ENCODE measurements at regions not wholly inside any gene's neighbourhood (a gene's known extent, or its start where the extent isn't known, plus 50 kb on each side); places are given as distances from the start of the nearest gene placed in this dataset.
A peak's percentile ranks its signal among the peaks of the same experiment; 100 is the strongest.
"Not testable (repeated sequence)": the region's sequence is repeated elsewhere in the genome, so short reads cannot be mapped to it uniquely, and the experiment has no call there.

DNA sequence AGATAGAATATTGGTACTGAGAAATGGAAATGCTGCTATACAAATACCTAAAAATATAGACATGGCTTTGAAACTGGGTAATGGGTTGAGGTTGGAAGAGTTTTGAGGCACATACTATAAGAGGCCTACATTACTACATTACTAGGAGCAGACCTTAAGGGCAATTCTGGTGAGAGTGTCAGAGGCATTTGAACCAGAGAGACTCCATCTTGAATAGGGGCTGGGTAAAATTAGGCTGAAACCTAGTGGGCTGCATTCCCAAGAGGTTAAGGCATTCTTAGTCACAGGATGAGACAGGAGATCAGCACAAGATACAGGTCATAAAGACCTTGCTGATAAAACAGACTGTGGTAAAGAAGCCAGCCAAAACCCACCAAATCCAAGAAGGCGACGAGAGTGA, 104.6 kb upstream of the ADRA1B start:
- DNase-seq (ENCODE audit: extremely low read depth in 1 of 11, low read depth in 9 of 11, low spot score in 4 of 11), result no peak

DNA sequence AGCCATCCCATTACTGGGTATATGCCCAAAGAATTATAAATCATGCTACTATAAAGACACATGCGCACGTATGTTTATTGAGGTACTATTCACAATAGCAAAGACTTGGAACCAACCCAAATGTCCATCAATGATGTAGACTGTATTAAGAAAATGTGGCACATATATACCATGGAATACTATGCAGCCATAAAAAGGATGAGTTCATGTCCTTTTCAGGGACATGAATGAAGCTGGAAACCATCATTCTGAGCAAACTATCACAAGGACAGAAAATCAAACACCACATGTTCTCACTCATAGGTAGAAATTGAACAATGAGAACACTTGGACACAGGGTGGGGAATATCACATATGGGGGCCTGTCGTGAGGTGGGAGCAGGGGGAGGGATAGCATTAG, 103.5 kb upstream of the ADRA1B start:
- not testable (repeated sequence) for DNase-seq (ENCODE audit: extremely low read depth in 1 of 11, low read depth in 9 of 11, low spot score in 4 of 11)

DNA sequence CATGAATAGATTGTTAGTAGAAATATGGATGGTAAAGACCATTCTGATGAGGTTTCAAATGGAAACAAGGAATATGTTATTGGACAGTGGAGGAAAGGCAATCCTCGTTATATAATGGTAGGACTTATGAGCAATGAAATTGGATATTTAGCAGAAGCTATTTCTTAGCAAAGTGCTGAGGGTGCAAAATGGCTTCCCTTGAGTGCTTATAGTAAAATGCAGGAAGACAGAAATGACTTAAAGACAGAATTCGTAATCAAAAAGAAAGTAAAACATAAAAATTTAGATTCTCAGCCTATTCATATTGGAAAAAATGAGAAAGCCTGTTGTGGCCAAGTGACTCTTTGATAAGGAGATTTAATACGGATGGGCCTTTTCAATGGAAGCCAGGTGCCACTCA, 102.1 kb upstream of the ADRA1B start:
- no peak for DNase-seq (ENCODE audit: extremely low read depth in 1 of 11, low read depth in 9 of 11, low spot score in 4 of 11)

DNA sequence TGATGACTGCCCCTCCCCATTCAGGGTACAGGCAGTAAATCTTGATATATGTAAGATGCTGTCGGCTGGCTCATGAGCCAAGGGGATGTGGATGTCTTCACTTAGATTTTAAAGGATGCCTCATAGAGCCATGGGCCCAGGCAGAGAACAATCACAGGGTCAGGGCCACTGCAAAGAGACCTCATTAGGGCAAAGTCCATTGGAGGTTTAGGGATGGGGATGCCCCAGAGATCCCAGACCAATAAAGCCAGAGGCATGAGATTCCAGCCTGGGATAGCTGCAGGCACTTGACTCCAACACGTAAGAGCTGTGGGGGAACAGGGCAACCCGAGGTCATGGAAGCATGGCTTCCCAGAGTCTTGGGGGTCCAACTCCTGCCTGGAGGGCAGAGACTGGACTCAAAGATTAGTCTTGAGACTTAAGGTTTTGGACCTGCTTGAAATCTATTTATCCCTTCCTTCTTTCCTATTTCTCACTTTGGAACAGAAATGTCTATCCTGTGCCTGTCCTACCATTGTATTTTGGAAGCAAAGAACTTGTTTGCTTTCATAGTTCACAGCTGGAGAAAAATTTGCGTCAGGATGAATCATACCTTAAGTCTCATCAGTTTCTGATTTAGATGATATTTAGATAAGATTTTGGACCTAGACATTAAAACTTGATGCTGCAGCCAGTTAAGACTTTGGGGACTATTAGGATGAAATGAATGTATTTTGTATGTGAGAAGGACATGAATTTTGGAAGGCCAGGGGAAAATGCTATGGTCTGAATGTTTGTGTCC, 101.3 kb upstream of the ADRA1B start:
- no peak for DNase-seq (ENCODE audit: extremely low read depth in 1 of 11, low read depth in 9 of 11, low spot score in 4 of 11)

DNA sequence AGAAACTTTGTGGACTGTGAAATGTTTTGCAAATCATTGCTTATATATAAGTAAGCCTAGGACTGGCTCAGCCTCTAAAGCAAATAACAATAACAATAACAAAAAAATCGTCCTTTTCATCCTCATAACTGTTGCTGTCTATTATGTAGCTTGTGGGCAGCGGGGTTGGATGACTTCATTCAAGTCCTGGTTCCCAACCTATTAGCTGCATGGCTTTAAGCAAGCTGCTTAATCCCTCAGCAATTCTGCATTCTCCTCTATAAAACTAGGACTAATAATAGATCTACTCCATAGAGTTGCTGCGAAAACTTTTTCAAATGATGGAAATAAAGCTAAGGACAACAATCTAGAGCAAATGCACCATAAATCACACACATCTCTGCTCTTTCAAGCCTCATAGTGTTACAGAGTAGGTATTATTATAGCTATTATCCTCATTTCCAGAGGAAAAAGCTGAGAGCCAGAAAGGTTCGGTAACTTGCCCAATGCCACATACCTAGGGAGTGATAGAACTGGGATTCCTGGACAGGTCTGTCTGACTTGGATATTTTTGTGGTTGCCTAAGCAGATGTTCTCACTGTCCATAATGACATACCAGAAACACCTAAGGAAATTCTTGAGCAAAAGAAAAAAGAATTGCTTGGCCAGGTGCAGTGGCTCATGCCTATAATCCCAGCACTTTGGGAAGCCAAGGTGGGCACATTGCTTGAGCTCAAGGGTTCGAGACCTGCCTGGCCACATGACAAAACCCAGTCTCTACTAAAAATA, 98.8 kb upstream of the ADRA1B start:
- no peak for DNase-seq (ENCODE audit: extremely low read depth in 1 of 11, low read depth in 9 of 11, low spot score in 4 of 11)

DNA sequence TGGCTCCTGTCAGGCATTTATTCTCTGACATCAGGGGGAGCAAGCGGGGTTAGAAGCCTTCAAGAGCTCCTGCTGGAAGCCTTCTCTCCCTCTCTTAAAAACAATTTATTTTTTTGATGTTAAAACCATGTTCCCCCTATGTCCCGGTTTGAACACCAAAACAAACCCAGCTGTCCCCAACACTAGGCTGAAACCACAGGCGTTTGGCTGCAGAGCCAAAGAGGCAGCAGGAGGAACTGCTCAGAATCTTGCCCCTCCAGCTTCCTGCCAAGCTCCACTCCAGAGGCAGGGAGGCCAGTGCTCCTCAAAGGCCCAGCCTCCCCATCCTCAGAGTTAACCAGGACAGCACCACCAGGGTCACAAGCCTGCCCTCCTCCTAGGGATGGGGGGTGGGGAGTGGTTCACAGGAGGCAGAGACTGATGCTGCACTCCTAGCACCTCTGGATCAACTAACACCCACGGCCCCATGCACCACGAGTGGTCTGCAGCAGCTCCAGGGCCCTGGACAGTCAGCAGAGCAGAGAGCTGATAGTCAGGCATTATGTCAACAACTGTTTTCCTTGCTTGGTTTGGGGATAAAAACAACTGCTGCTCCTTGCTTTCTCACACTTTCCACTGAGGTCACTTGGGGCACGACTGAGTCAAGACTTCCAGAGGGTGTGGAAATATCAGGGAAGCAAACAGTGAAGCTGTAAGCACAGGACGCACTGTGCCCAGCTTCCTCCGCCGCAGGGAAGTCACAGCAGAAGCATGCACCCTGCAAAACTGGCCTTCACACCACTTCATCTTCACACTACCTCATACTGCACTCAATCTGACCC, 96.5 kb upstream of the ADRA1B start:
- peak in 10 of 11 donors; percentile 41 to 78 (median 61) for DNase-seq (ENCODE audit: extremely low read depth in 1 of 11, low read depth in 9 of 11, low spot score in 4 of 11)

DNA sequence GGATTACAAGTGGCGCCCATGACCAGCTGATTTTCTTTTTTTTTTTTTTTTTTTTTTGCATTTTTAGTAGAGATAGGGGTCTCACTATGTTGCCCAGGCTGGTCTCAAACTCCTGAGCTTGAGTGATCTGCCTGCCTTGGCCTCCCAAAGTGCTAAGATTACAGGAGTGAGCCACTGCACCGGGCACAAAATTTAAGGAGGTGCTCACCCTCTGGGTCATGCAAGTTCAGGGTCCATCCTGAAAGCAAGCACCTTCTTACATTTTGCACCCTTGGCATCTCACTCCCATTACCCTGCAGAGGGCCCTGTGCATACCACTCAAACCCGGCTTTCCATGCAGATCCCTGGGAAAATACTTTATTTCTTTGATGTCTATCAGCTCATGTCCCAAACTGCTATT, 95.6 kb upstream of the ADRA1B start:
- DNase-seq (ENCODE audit: extremely low read depth in 1 of 11, low read depth in 9 of 11, low spot score in 4 of 11), result no peak

DNA sequence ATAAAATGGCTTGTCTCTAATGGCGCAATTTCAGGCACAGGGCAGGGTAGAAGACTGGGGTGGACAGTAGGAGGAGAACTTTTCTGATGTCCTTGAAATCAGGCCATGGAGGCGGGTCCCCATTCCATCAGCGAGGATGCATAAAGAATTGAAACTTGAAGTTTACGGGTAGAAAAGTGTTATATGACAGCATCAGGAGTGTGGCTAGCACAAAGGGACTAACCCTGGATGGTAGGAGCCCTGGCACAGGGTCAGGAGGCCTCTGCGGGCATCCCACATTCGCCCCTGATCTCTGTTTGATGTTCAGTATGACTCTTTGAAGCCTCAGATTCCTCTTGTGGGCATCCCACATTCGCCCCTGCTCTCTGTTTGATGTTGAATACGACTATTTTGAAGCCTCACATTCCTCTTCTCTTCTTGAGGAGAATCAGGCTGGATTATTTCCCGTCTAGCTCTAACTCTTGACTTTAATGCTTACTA, 94.8 kb upstream of the ADRA1B start:
- no peak for DNase-seq (ENCODE audit: extremely low read depth in 1 of 11, low read depth in 9 of 11, low spot score in 4 of 11)

DNA sequence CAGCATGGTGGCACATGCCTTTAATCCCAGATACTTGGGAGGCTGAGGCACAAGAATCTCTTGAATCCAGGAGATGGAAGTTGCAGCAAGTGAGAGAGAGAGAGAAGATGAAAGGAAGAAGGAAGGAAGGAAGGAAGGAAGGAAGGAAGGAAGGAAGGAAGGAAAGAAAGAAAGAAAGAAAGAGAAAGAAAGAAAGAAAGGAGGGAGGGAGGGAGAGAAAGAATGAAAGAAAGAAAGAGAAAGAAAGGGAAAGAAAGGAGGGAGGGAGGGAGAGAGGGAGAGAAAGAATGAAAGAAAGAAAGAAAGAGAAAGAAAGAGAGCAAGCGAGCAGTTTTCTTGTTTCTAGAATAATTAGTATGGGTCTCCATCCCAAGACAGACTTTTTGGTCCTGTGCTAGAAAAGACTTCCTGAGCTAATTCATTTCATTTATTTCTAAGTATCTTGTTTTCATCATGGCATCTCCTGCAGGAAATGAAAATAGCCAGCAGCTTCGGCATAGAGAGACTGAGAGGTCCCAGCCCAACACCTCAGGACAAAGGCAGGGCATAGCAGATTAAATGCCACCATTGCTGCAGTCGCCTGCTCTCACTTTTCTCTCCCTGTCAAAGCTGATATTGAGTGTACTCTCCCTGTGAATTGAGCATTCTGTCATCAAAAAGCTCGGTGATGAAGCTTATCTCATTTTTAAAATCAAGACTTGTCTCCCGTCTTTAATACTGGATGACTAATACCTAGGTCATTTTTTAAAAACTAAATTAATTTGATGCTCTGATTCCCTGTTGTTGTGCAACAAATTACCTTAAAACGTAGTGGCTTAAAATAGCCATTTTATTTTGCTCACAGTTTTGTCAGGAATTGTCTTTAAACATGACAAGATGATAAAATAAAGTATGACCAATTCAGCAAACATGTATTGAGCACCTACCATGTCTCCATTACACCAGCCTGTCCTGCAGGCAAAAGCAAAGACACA, 91.8 kb upstream of the ADRA1B start:
- no peak for DNase-seq (ENCODE audit: extremely low read depth in 1 of 11, low read depth in 9 of 11, low spot score in 4 of 11)

DNA sequence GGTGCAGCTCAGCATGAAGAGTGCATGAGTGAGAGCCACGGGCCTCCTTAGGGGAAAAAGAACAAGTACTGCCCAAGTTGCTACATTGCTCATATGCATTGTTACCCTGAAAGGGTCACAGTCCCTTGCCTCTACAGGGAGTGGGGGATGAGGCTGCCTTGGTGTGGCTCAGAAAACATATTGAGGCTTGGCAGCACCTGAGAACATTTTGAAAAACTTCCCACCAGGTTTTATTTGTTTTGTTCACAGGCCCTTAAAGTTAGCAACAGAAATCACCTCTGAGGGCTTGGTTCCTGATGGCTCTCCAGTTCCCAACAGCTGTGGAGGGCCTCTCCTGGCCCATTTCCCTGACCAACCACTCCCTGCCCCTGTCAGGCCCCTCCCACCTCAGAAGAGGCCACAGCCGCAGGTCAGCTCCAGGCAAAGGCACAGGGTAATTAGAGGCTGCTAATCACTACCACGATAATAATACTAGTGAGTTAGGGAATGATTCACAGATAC, 90.7 kb upstream of the ADRA1B start:
- DNase-seq (ENCODE audit: extremely low read depth in 1 of 11, low read depth in 9 of 11, low spot score in 4 of 11), result no peak

DNA sequence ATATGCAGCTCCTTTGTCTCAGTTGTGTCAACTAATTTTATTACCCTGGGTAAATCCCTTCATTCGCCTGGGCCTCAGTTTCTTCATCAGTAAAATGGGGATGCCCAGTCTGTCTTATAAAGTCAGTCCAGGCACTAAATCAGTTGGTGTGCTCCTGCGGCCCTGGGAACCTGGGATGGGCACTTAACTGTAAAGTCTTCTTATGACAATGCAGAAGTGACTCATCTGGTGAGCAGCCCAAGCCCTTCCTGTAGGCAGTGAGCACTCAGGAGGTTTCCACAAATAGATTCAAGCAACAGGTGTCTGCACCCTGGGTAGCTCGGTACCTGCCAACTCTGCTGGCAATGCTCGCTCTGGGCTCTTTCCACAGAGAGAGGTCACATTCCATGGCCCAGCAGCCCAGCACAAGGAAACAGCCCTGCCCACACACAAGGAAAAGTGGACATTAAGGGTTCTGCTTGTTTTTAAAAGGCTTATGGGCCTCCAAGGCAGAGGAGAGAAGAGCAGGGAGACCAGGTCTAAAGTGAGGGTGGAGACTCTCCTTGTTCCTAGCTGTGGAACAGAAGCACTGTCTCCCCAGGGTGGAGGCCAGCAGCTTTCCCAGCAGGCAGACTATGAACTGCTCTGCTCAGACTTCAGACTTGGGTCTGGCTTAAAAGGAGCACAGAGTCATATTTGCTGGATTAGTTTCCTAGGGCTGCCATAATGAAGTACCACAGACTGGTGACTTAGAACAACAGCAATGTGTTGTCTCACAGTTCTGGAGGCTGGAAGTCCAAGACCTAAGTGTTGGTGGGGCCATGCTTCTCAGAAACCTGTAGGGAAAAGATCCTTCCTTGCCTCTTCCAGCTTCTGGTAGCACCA, 89.7 kb upstream of the ADRA1B start:
- no peak for DNase-seq (ENCODE audit: extremely low read depth in 1 of 11, low read depth in 9 of 11, low spot score in 4 of 11)

DNA sequence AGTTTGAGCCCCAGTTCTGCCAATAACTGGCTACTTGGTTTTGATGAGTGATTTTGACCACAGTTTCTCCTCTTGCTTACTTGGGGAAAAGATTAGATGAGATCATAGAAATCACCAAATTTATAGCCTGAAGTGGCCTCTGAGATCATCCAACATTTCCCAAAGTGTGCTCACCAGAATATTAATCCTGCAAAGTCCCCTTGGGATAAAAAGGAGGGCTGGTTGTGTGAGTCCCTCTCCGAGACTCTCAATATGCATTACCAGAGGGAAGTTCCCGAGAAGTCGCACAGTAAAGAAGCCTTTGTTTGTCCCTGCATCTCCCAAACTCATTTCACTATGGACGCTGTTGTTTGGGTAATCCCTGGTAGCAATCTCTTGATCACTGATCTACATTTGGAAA, 88.4 kb upstream of the ADRA1B start:
- no peak for DNase-seq (ENCODE audit: extremely low read depth in 1 of 11, low read depth in 9 of 11, low spot score in 4 of 11)

DNA sequence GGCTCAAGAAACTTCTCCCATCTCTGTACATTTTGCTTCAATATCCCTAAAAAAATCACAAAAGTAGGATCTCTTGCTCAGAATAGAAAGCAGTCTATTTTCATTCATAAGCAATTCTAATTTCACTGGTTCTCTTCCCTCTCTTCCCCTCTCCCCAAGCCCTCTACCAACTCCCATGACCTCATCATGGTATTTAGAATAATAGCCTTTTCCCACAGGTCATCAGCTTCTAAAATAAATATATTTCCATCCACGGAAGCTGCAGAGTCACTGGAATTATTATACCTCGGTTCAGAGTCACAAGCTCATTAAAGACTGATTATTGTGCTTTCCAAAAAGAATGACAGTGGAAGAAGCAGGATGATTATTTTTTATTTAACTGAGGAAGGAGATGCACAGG, 84.2 kb upstream of the ADRA1B start:
- DNase-seq (ENCODE audit: extremely low read depth in 1 of 11, low read depth in 9 of 11, low spot score in 4 of 11), result no peak

DNA sequence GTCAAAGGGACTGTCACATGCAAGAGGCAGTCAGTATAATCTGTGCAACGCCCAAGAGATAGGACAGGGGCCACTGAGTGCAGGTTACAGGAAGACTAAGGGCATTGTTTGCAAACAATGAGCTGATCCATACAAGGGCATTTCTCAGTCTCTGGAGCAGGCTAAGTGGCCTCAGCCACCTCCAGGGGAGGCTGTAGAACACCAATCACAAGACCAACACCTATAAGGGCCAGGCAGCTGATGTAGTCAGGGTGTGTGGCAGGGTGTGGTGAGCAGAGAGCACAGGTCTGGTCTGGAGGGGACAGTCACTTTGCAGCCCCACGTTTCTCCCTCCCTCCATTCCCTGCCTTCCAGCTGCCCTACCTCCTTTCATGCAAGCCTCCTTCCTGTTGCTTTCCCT, 83.2 kb upstream of the ADRA1B start:
- no peak for DNase-seq (ENCODE audit: extremely low read depth in 1 of 11, low read depth in 9 of 11, low spot score in 4 of 11)

DNA sequence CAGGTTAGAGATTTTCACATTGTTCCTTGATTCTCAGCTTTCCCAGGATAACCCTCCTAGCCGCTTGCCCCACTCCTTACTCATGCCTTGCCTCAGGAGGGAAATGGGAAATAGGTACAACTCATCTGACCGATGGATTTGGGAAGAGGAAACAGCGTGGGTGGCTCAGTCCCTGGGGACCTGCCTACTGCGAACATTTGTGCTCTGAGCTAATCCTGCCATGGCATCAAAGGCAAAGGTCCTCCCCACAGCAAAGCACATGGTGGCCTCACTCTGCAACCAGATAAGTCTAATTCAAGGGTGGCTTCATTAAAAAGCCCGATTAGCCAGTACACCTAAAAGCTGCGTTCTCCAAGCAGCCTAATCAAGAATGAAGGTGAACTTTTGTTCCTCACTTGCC, 82.4 kb upstream of the ADRA1B start:
- DNase-seq (ENCODE audit: extremely low read depth in 1 of 11, low read depth in 9 of 11, low spot score in 4 of 11), result no peak

DNA sequence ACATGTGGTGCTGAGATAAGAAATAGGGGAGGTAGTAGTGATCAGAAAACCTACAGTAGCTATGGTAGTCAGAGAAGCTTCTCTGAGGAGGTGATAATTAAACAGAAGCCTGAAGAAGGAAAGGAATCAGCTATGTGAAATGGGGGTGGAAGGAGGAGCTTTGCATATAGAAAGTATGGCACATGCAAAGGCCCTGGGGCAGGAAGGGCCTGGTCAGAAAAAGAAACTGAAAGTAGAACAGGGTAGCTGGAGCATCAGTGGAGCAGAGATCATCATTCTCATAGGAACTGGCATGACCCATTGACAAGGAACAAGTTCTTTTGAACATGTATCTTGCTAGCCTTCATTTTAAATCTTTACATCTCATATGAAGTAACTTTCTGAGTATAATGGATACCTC, 80.7 kb upstream of the ADRA1B start:
- no peak for DNase-seq (ENCODE audit: extremely low read depth in 1 of 11, low read depth in 9 of 11, low spot score in 4 of 11)

DNA sequence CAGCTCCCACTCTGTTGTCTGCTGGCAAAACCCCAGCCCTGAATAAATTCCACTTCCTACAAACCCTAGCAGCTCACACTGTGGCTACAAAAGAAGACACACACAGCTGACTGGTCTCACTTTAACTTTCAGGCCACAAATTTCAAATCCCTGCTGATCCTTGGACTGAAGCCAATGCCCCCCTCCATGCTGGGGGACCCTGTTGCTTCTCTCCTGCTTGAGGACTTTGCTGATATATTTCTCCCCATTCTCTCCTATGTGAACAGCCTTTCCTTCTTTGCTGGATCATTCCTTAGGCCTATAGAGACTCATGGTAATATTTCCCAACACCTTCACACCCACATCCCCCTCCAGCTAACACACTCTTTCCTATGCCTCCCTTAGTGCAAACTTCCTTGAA, 79.6 kb upstream of the ADRA1B start:
- DNase-seq (ENCODE audit: extremely low read depth in 1 of 11, low read depth in 9 of 11, low spot score in 4 of 11), result no peak

DNA sequence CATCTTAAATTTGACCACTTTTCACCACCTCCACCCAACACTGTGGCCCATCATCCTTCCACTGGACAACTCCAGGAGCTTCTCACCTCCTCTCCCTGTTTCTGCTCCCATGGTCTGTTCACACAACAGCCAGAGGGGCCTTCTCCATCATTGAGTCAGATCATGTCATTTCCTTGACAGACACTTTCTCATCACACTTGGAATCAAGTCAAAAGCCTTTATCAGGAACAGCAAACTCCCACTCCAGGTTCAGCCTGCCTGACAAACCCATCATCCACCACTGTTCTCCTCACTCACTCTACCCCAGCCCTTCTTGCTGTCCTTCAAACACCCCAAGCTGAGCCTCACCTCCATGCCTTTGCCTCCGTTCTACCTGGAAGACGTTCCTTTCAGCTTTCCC, 78.4 kb upstream of the ADRA1B start:
- no peak for DNase-seq (ENCODE audit: extremely low read depth in 1 of 11, low read depth in 9 of 11, low spot score in 4 of 11)
